CD4-positive, alpha-beta memory T cell (primary cell): ENCODE measurements at regions not wholly inside any gene's neighbourhood (a gene's known extent, or its start where the extent isn't known, plus 50 kb on each side); places are given as distances from the start of the nearest gene placed in this dataset.

Experiments used
- CTCF ChIA-PET: fragments of 350-600 bp; sonication (Branson Sonifier 250); formaldehyde crosslinking; loops from one replicate; lab custom pipeline; 2021; ENCODE audit warnings: inconsistent platforms; ENCODE audit not compliant: partially characterized antibody; lab: Charles Lee
- POLR2A ChIA-PET: fragments of 350-600 bp; sonication (Branson Sonifier 250); formaldehyde crosslinking; loops from one replicate; lab custom pipeline; 2021; ENCODE audit not compliant: partially characterized antibody; lab: Charles Lee
- DNase-seq, 5 donors: peaks; one replicate each; pipeline versions ENCODE4 v3.0.0 to v3.0.0-alpha.2; 2020 to 2022; ENCODE audit warnings: mixed read lengths in 1 of 5
- H3K27ac ChIP-seq: one replicate; pipeline ENCODE4 v1.7.0; 2013; ENCODE audit warnings: low read depth, low read length
- H3K27me3 ChIP-seq: 2 replicates; pipeline ENCODE4 v1.7.0; 2013; ENCODE audit warnings: mild to moderate bottlenecking, low read length, moderate library complexity; ENCODE audit not compliant: insufficient read depth
- H3K36me3 ChIP-seq: 2 replicates; pipeline ENCODE4 v1.7.0; 2013; ENCODE audit warnings: mild to moderate bottlenecking, low read length, moderate library complexity; ENCODE audit not compliant: insufficient read depth
- H3K4me1 ChIP-seq: 2 replicates; pipeline ENCODE4 v1.7.0; 2013; ENCODE audit warnings: mild to moderate bottlenecking, low read length, moderate library complexity; ENCODE audit not compliant: insufficient read depth
- H3K4me3 ChIP-seq, 2 donors: one replicate each; pipeline ENCODE4 v1.7.0; 2013; ENCODE audit warnings: low read length in 2 of 2, mild to moderate bottlenecking in 1 of 2
- H3K9me3 ChIP-seq, 2 donors: one replicate each; pipeline ENCODE4 v1.7.0; 2013; ENCODE audit warnings: low read length in 2 of 2, control low read depth in 1 of 2; ENCODE audit not compliant: control insufficient read depth in 1 of 2
- H3K27ac Mint-ChIP-seq, 7 donors: one replicate each; pipeline ENCODE4 v1.8.0; 2020 to 2021; ENCODE audit warnings: mixed read lengths in 7 of 7, mild to moderate bottlenecking in 6 of 7, inconsistent platforms in 3 of 7, moderate library complexity in 3 of 7
- H3K27me3 Mint-ChIP-seq, 2 donors: one replicate each; pipeline ENCODE4 v1.8.0; 2020 to 2021; ENCODE audit warnings: mixed read lengths in 2 of 2
- H3K36me3 Mint-ChIP-seq, 2 donors: one replicate each; pipeline ENCODE4 v1.8.0; 2020 to 2021; ENCODE audit warnings: mixed read lengths in 2 of 2, inconsistent platforms in 1 of 2, mild to moderate bottlenecking in 1 of 2
- H3K4me1 Mint-ChIP-seq, 4 donors: one replicate each; pipeline ENCODE4 v1.8.0; 2020 to 2021; ENCODE audit warnings: mixed read lengths in 4 of 4, mild to moderate bottlenecking in 1 of 4
- H3K4me3 Mint-ChIP-seq, 8 donors: one replicate each; pipeline ENCODE4 v1.8.0; 2020 to 2021; ENCODE audit warnings: mixed read lengths in 8 of 8, mild to moderate bottlenecking in 7 of 8, moderate library complexity in 6 of 8, inconsistent platforms in 3 of 8
- H3K9me3 Mint-ChIP-seq, 8 donors: one replicate each; pipeline ENCODE4 v1.8.0; 2020 to 2021; ENCODE audit warnings: mixed read lengths in 8 of 8, mild to moderate bottlenecking in 5 of 8, inconsistent platforms in 3 of 8, moderate library complexity in 1 of 8
- intact Hi-C: fragments of 100-400 bp; cut with micrococcal nuclease; formaldehyde crosslinking; loops from one replicate; pipeline ENCODE4 v1.15.1; 2023

GRCh38 chr13:111862836-111863815 is 203.8 kb upstream of the SOX1 start:
- Histone ChIP-seq H3K9me3 (no peaks in the 10 kb centered on the region), H3K27ac (no peak overlapping the region), H3K4me1 (no peaks in the 10 kb centered on the region), H3K36me3 (no peaks in the 10 kb centered on the region), H3K27me3 (no peaks in the 10 kb centered on the region), H3K4me3 (no peak overlapping the region)
- intact Hi-C loops, result no loop called here
- DNase-seq, result no peak
- Mint-ChIP-seq H3K27me3 (no peaks in the 10 kb centered on the region), H3K4me1 (no peaks in the 10 kb centered on the region), H3K4me3 (no peak overlapping the region), H3K36me3 (no peaks in the 10 kb centered on the region), H3K27ac (no peak overlapping the region), H3K9me3 (peaks cover 0 to 12% (median 4%) of the 10 kb centered on the region in 8 donors)
- ChIA-PET POLR2A (no interaction called here), CTCF (no interaction called here)

- Histone ChIP-seq H3K36me3 (no peaks in the 10 kb centered on the region), H3K27ac (no peak overlapping the region), H3K4me3 (no peak overlapping the region), H3K9me3 (no peaks in the 10 kb centered on the region), H3K4me1 (no peaks in the 10 kb centered on the region), H3K27me3 (no peaks in the 10 kb centered on the region)
- intact Hi-C loops, result no loop called here
- no peaks in the 10 kb centered on the region for H3K4me1 Mint-ChIP-seq
- no peak overlapping the region for H3K4me3 Mint-ChIP-seq
- CTCF ChIA-PET, result no interaction called here
- no peaks in the 10 kb centered on the region for H3K27me3 Mint-ChIP-seq
- H3K36me3 Mint-ChIP-seq, result no peaks in the 10 kb centered on the region
- no peak overlapping the region for H3K27ac Mint-ChIP-seq
- no peak for DNase-seq
- H3K9me3 Mint-ChIP-seq, result peaks cover 0 to 18% (median 5%) of the 10 kb centered on the region in 8 donors
- POLR2A ChIA-PET, result no interaction called here
Observed at GRCh38 chr13:111864566-111864965, 202.4 kb upstream of the SOX1 start.

- H3K4me1 ChIP-seq, result no peaks in the 10 kb centered on the region
- no peaks in the 10 kb centered on the region for H3K36me3 Mint-ChIP-seq
- ChIA-PET CTCF (no interaction called here), POLR2A (no interaction called here)
- no peaks in the 10 kb centered on the region for H3K27me3 ChIP-seq
- intact Hi-C loops, result no loop called here
- no peak overlapping the region for H3K4me3 ChIP-seq
- H3K4me3 Mint-ChIP-seq, result no peak overlapping the region
- DNase-seq, result no peak
- H3K9me3 Mint-ChIP-seq, result peaks cover 0 to 18% (median 5%) of the 10 kb centered on the region in 8 donors
- no peaks in the 10 kb centered on the region for H3K27me3 Mint-ChIP-seq
- peak overlapping the region in 1 of 7 donors; percentile 12 for H3K27ac Mint-ChIP-seq
- H3K36me3 ChIP-seq, result no peaks in the 10 kb centered on the region
- H3K4me1 Mint-ChIP-seq, result no peaks in the 10 kb centered on the region
- H3K27ac ChIP-seq, result no peak overlapping the region
- no peaks in the 10 kb centered on the region for H3K9me3 ChIP-seq
Observed at GRCh38 chr13:111865046-111865445, 201.9 kb upstream of the SOX1 start.

GRCh38 chr13:111865826-111866225 is 201.1 kb upstream of the SOX1 start:
- ChIA-PET POLR2A (no interaction called here), CTCF (interaction anchor here (1.3 kb wide), 1 partner anchor 14 kb away, joined by 4 read pairs; no protein-coding TSS in a partner anchor)
- Histone ChIP-seq H3K4me3 (no peak overlapping the region), H3K27me3 (no peaks in the 10 kb centered on the region), H3K36me3 (no peaks in the 10 kb centered on the region), H3K27ac (no peak overlapping the region), H3K4me1 (no peaks in the 10 kb centered on the region), H3K9me3 (no peaks in the 10 kb centered on the region)
- Mint-ChIP-seq H3K9me3 (peaks cover 0 to 16% (median 5%) of the 10 kb centered on the region in 8 donors), H3K4me3 (no peak overlapping the region), H3K4me1 (no peaks in the 10 kb centered on the region), H3K27me3 (no peaks in the 10 kb centered on the region), H3K27ac (no peak overlapping the region), H3K36me3 (no peaks in the 10 kb centered on the region)
- intact Hi-C loops, result no loop called here
- no peak for DNase-seq

GRCh38 chr13:111866731-111867245 is 200.2 kb upstream of the SOX1 start:
- no peak overlapping the region for H3K4me3 Mint-ChIP-seq
- H3K27me3 Mint-ChIP-seq, result peaks cover 0 to 3% of the 10 kb centered on the region in 2 donors
- Histone ChIP-seq H3K27me3 (no peaks in the 10 kb centered on the region), H3K9me3 (no peaks in the 10 kb centered on the region), H3K27ac (no peak overlapping the region), H3K4me1 (no peaks in the 10 kb centered on the region), H3K4me3 (no peak overlapping the region), H3K36me3 (no peaks in the 10 kb centered on the region)
- H3K4me1 Mint-ChIP-seq, result no peaks in the 10 kb centered on the region
- POLR2A ChIA-PET, result no interaction called here
- H3K36me3 Mint-ChIP-seq, result no peaks in the 10 kb centered on the region
- intact Hi-C loops, result no loop called here
- H3K27ac Mint-ChIP-seq, result no peak overlapping the region
- H3K9me3 Mint-ChIP-seq, result peaks cover 0 to 11% (median 5%) of the 10 kb centered on the region in 8 donors
- no peak for DNase-seq
- CTCF ChIA-PET, result interaction anchor here (1.3 kb wide), 1 partner anchor 13 kb away, joined by 4 read pairs; no protein-coding TSS in a partner anchor

- no peak overlapping the region for H3K4me3 ChIP-seq
- Mint-ChIP-seq H3K4me3 (no peak overlapping the region), H3K27ac (no peak overlapping the region), H3K9me3 (peaks cover 0 to 11% (median 5%) of the 10 kb centered on the region in 8 donors), H3K36me3 (no peaks in the 10 kb centered on the region), H3K4me1 (no peaks in the 10 kb centered on the region), H3K27me3 (peaks cover 0 to 3% of the 10 kb centered on the region in 2 donors)
- POLR2A ChIA-PET, result no interaction called here
- no peak for DNase-seq
- intact Hi-C loops, result no loop called here
- H3K36me3 ChIP-seq, result no peaks in the 10 kb centered on the region
- H3K9me3 ChIP-seq, result no peaks in the 10 kb centered on the region
- no peaks in the 10 kb centered on the region for H3K27me3 ChIP-seq
- CTCF ChIA-PET, result interaction anchor here (1.4 kb wide), 1 partner anchor 20 kb away, joined by 3 read pairs; no protein-coding TSS in a partner anchor
- H3K27ac ChIP-seq, result no peak overlapping the region
- no peaks in the 10 kb centered on the region for H3K4me1 ChIP-seq
Observed at GRCh38 chr13:111867657-111868056, 199.3 kb upstream of the SOX1 start.

GRCh38 chr13:111868716-111869115 is 198.2 kb upstream of the SOX1 start:
- H3K9me3 ChIP-seq, result no peaks in the 10 kb centered on the region
- no peaks in the 10 kb centered on the region for H3K36me3 ChIP-seq
- ChIA-PET POLR2A (no interaction called here), CTCF (interaction anchor here (1.4 kb wide), 1 partner anchor 21 kb away, joined by 3 read pairs; no protein-coding TSS in a partner anchor)
- DNase-seq, result no peak
- H3K27me3 Mint-ChIP-seq, result peaks cover 0 to 7% of the 10 kb centered on the region in 2 donors
- H3K4me3 ChIP-seq, result no peak overlapping the region
- H3K36me3 Mint-ChIP-seq, result no peaks in the 10 kb centered on the region
- intact Hi-C loops, result no loop called here
- no peak overlapping the region for H3K27ac ChIP-seq
- no peaks in the 10 kb centered on the region for H3K4me1 ChIP-seq
- no peak overlapping the region for H3K4me3 Mint-ChIP-seq
- no peaks in the 10 kb centered on the region for H3K27me3 ChIP-seq
- peaks cover 0 to 11% (median 6%) of the 10 kb centered on the region in 8 donors for H3K9me3 Mint-ChIP-seq
- no peaks in the 10 kb centered on the region for H3K4me1 Mint-ChIP-seq
- H3K27ac Mint-ChIP-seq, result no peak overlapping the region
